ENCODE measurements at regions not wholly inside any gene's neighbourhood (a gene's known extent, or its start where the extent isn't known, plus 50 kb on each side); places are given as distances from the start of the nearest gene placed in this dataset.

- H3K27ac Mint-ChIP-seq, result no peak overlapping the region
- Histone ChIP-seq H3K36me3 (replicated peaks in 1 of 2; ENCODE audit: control extremely low read depth in 1 of 2, control insufficient read depth in 1 of 2, extremely low read depth in 1 of 2, insufficient read depth in 2 of 2, low read length in 1 of 2) (no peaks in the 10 kb centered on the region), H3K27me3 (replicated peaks in 1 of 4; ENCODE audit: control extremely low read depth in 1 of 4, control insufficient read depth in 3 of 4, insufficient read depth in 4 of 4, low read length in 3 of 4) (no peaks in the 10 kb centered on the region), H2AFZ (ENCODE audit: insufficient read depth, low read depth, low read length, poor library complexity, severe bottlenecking) (no peak overlapping the region), H3K4me3 (ENCODE audit: control extremely low read depth in 1 of 5, extremely low read depth in 1 of 5, insufficient read depth in 1 of 5, low read depth in 2 of 5, low read length in 4 of 5) (no peak overlapping the region), H3K9me3 (ENCODE audit: control extremely low read depth in 1 of 3, control insufficient read depth in 2 of 3, insufficient read depth in 1 of 3, low read length in 2 of 3) (no peaks in the 10 kb centered on the region), H4K20me1 (ENCODE audit: control insufficient read depth, insufficient read depth, low read length, poor library complexity, severe bottlenecking) (no peaks in the 10 kb centered on the region), H3K27ac (ENCODE audit: low read length in 2 of 2) (no peak overlapping the region), H3K9ac (ENCODE audit: low read length) (no peak overlapping the region), H3K4me2 (replicated peaks; ENCODE audit: low read depth, low read length, poor library complexity, severe bottlenecking) (no peak overlapping the region), H3K4me1 (ENCODE audit: control insufficient read depth in 2 of 2, insufficient read depth in 2 of 2, low read length in 2 of 2) (no peaks in the 10 kb centered on the region), H3K79me2 (ENCODE audit: control insufficient read depth, insufficient read depth, low read length) (no peaks in the 10 kb centered on the region)
- no peak for TF ChIP-seq CTCF (IDR thresholded peaks at IDR 0.05)
- TF ChIP-seq EZH2 (IDR thresholded peaks at IDR 0.05; ENCODE audit: borderline replicate concordance, insufficient read depth, low read depth, low read length, poor library complexity, severe bottlenecking), result no peak
- intact Hi-C loops (cut with micrococcal nuclease), result no loop called here
- H3K9me3 Mint-ChIP-seq (ENCODE audit: insufficient read depth), result no peaks in the 10 kb centered on the region
- H3K27me3 Mint-ChIP-seq, result peaks cover 13% of the 10 kb centered on the region
- CTCF ChIA-PET, result no interaction called here
- POLR2A ChIA-PET, result no interaction called here
- no peak for ATAC-seq (ENCODE audit: low read depth)
- WGBS (ENCODE audit: insufficient coverage), result no CpG with 5 or more reads among the region's 2 CpGs
- H3K4me1 Mint-ChIP-seq, result no peaks in the 10 kb centered on the region
- no peak overlapping the region for H3K4me3 Mint-ChIP-seq
- DNase-seq, result no peak
These were observed 98.2 kb downstream of the NDFIP1 start for GRCh38 chr5:142206801-142207200.

GRCh38 chr5:142204219-142204618 is 95.6 kb downstream of the NDFIP1 start:
- Histone ChIP-seq H3K9ac (ENCODE audit: low read length) (no peak overlapping the region), H2AFZ (ENCODE audit: insufficient read depth, low read depth, low read length, poor library complexity, severe bottlenecking) (no peak overlapping the region), H3K27me3 (replicated peaks in 1 of 4; ENCODE audit: control extremely low read depth in 1 of 4, control insufficient read depth in 3 of 4, insufficient read depth in 4 of 4, low read length in 3 of 4) (peaks cover 0 to 3% (median 0%) of the 10 kb centered on the region in 4 experiments), H3K79me2 (ENCODE audit: control insufficient read depth, insufficient read depth, low read length) (no peaks in the 10 kb centered on the region), H3K4me2 (replicated peaks; ENCODE audit: low read depth, low read length, poor library complexity, severe bottlenecking) (no peak overlapping the region), H3K4me3 (ENCODE audit: control extremely low read depth in 1 of 5, extremely low read depth in 1 of 5, insufficient read depth in 1 of 5, low read depth in 2 of 5, low read length in 4 of 5) (no peak overlapping the region), H4K20me1 (ENCODE audit: control insufficient read depth, insufficient read depth, low read length, poor library complexity, severe bottlenecking) (no peaks in the 10 kb centered on the region), H3K4me1 (ENCODE audit: control insufficient read depth in 2 of 2, insufficient read depth in 2 of 2, low read length in 2 of 2) (no peaks in the 10 kb centered on the region), H3K27ac (ENCODE audit: low read length in 2 of 2) (no peak overlapping the region), H3K9me3 (ENCODE audit: control extremely low read depth in 1 of 3, control insufficient read depth in 2 of 3, insufficient read depth in 1 of 3, low read length in 2 of 3) (no peaks in the 10 kb centered on the region), H3K36me3 (replicated peaks in 1 of 2; ENCODE audit: control extremely low read depth in 1 of 2, control insufficient read depth in 1 of 2, extremely low read depth in 1 of 2, insufficient read depth in 2 of 2, low read length in 1 of 2) (no peaks in the 10 kb centered on the region)
- H3K27ac Mint-ChIP-seq, result no peak overlapping the region
- DNase-seq (no peak), ATAC-seq (ENCODE audit: low read depth) (no peak)
- intact Hi-C loops (cut with micrococcal nuclease), result no loop called here
- ChIA-PET CTCF (no interaction called here), POLR2A (no interaction called here)
- no peaks in the 10 kb centered on the region for H3K9me3 Mint-ChIP-seq (ENCODE audit: insufficient read depth)
- H3K4me1 Mint-ChIP-seq, result no peaks in the 10 kb centered on the region
- TF ChIP-seq CTCF (IDR thresholded peaks at IDR 0.05) (no peak), EZH2 (IDR thresholded peaks at IDR 0.05; ENCODE audit: borderline replicate concordance, insufficient read depth, low read depth, low read length, poor library complexity, severe bottlenecking) (no peak)
- peaks cover 22% of the 10 kb centered on the region for H3K27me3 Mint-ChIP-seq
- WGBS (ENCODE audit: insufficient coverage), result 85% methylated on average over 3 of the region's 4 CpGs
- H3K4me3 Mint-ChIP-seq, result no peak overlapping the region

Measured in B cell (primary cell).